H9 (cell line): ENCODE measurements at regions not wholly inside any gene's neighbourhood (a gene's known extent, or its start where the extent isn't known, plus 50 kb on each side); places are given as distances from the start of the nearest gene placed in this dataset.

Experiments
- DNase-seq: peaks from one replicate; pipeline ENCODE4 v3.0.0-alpha.2; 2017
- H2AFZ ChIP-seq: one replicate; pipeline ENCODE4 v1.6.1; 2013; ENCODE audit warnings: mild to moderate bottlenecking, low read length, control low read depth, moderate library complexity
- H2AK5ac ChIP-seq: 2 replicates; pipeline ENCODE4 v1.6.1; 2013; ENCODE audit warnings: low read length, control low read depth, mixed read lengths; ENCODE audit not compliant: insufficient read length
- H2BK120ac ChIP-seq: one replicate; pipeline ENCODE4 v1.6.1; 2013; ENCODE audit warnings: low read depth, mild to moderate bottlenecking, low read length, control low read depth, inconsistent platforms; ENCODE audit not compliant: poor library complexity, severe bottlenecking
- H2BK12ac ChIP-seq: 2 replicates; pipeline ENCODE4 v1.6.1; 2013; ENCODE audit warnings: low read length, control low read depth, mixed read lengths, low read depth; ENCODE audit not compliant: insufficient read length
- H2BK15ac ChIP-seq: 2 replicates; pipeline ENCODE4 v1.6.1; 2013; ENCODE audit warnings: low read depth, low read length, control low read depth
- H2BK20ac ChIP-seq: one replicate; pipeline ENCODE4 v1.6.1; 2013; ENCODE audit warnings: low read depth, mild to moderate bottlenecking, low read length, control low read depth, inconsistent platforms; ENCODE audit not compliant: poor library complexity, severe bottlenecking
- H2BK5ac ChIP-seq: 2 replicates; pipeline ENCODE4 v1.6.1; 2013; ENCODE audit warnings: low read length, control low read depth, mixed read lengths; ENCODE audit not compliant: insufficient read length
- H3K14ac ChIP-seq: 2 replicates; pipeline ENCODE4 v1.6.1; 2013; ENCODE audit warnings: low read length, control low read depth; ENCODE audit not compliant: insufficient read depth
- H3K18ac ChIP-seq: 2 replicates; pipeline ENCODE4 v1.6.1; 2013; ENCODE audit warnings: low read depth, mild to moderate bottlenecking, mixed read lengths, low read length, control low read depth; ENCODE audit not compliant: insufficient read length
- H3K23ac ChIP-seq: 2 replicates; pipeline ENCODE4 v1.6.1; 2013; ENCODE audit warnings: low read length, control low read depth, mixed read lengths, low read depth; ENCODE audit not compliant: insufficient read length
- H3K23me2 ChIP-seq: 2 replicates; pipeline ENCODE4 v1.6.1; 2013; ENCODE audit warnings: low read depth, mild to moderate bottlenecking, mixed read lengths, low read length, control low read depth; ENCODE audit not compliant: insufficient read length, poor library complexity, severe bottlenecking
- H3K27ac ChIP-seq: 2 replicates; pipeline ENCODE4 v1.5.1; 2013; ENCODE audit warnings: low read length, control low read depth, mixed read lengths, low read depth; ENCODE audit not compliant: insufficient read length
- H3K27me3 ChIP-seq: 2 replicates; pipeline ENCODE4 v1.6.1; 2013; ENCODE audit warnings: low read length, control low read depth, inconsistent platforms; ENCODE audit not compliant: insufficient read depth
- H3K4ac ChIP-seq: 2 replicates; pipeline ENCODE4 v1.6.1; 2013; ENCODE audit warnings: low read depth, mild to moderate bottlenecking, control low read depth, inconsistent platforms, low read length, moderate library complexity
- H3K4me1 ChIP-seq: 2 replicates; pipeline ENCODE4 v1.6.1; 2013; ENCODE audit warnings: low read length, control low read depth, inconsistent platforms; ENCODE audit not compliant: insufficient read depth
- H3K4me2 ChIP-seq: 2 replicates; pipeline ENCODE4 v1.6.1; 2013; ENCODE audit warnings: low read length, control low read depth, mixed read lengths; ENCODE audit not compliant: insufficient read length, insufficient read depth
- H3K56ac ChIP-seq: 2 replicates; pipeline ENCODE4 v1.6.1; 2013; ENCODE audit warnings: low read depth, mild to moderate bottlenecking, mixed read lengths, low read length, control low read depth; ENCODE audit not compliant: insufficient read length
- H3K79me1 ChIP-seq: 2 replicates; pipeline ENCODE4 v1.6.1; 2013; ENCODE audit warnings: low read depth, mild to moderate bottlenecking, moderate library complexity, low read length, control low read depth, inconsistent platforms; ENCODE audit not compliant: insufficient read depth, poor library complexity, severe bottlenecking
- H3K79me2 ChIP-seq: 2 replicates; pipeline ENCODE4 v1.6.1; 2013; ENCODE audit warnings: low read length, control low read depth, inconsistent platforms; ENCODE audit not compliant: insufficient read depth
- H3K9ac ChIP-seq: 2 replicates; pipeline ENCODE4 v1.6.1; 2013; ENCODE audit warnings: low read length, control low read depth, mixed read lengths; ENCODE audit not compliant: insufficient read length; ENCODE audit errors: extremely low read depth
- H3K9me3 ChIP-seq: one replicate; pipeline ENCODE4 v1.6.1; 2013; ENCODE audit warnings: low read depth, low read length, inconsistent platforms; ENCODE audit not compliant: control insufficient read depth
- H3T11ph ChIP-seq: one replicate; pipeline ENCODE4 v1.6.1; 2013; ENCODE audit warnings: mild to moderate bottlenecking, low read length, control low read depth, inconsistent platforms
- H4K20me1 ChIP-seq: one replicate; pipeline ENCODE4 v1.6.1; 2013; ENCODE audit not compliant: control insufficient read depth, insufficient read length, insufficient read depth
- H4K5ac ChIP-seq: 2 replicates; pipeline ENCODE4 v1.6.1; 2013; ENCODE audit warnings: low read depth, mild to moderate bottlenecking, mixed read lengths, low read length, control low read depth; ENCODE audit not compliant: insufficient read length
- H4K8ac ChIP-seq: replicated peaks from 2 replicates; pipeline ENCODE4 v1.6.1; 2013; ENCODE audit warnings: low read length, control low read depth, mixed read lengths, low read depth; ENCODE audit not compliant: insufficient read length
- H4K91ac ChIP-seq: 2 replicates; pipeline ENCODE4 v1.6.1; 2013; ENCODE audit warnings: low read depth, mild to moderate bottlenecking, moderate library complexity, mixed read lengths, low read length, control low read depth; ENCODE audit not compliant: insufficient read length
- H3K27ac Mint-ChIP-seq, 3 experiments: 2 replicates in 2 of 3; 3 replicates in 1 of 3; pipeline ENCODE4 v1.8.0; 2020 to 2021; ENCODE audit warnings: mixed read lengths in 3 of 3, mild to moderate bottlenecking in 1 of 3, moderate library complexity in 1 of 3
- H3K27me3 Mint-ChIP-seq: 2 replicates; pipeline ENCODE4 v1.8.0; 2021; ENCODE audit warnings: low read depth, mild to moderate bottlenecking, moderate library complexity, mixed read lengths
- H3K36me3 Mint-ChIP-seq, 3 experiments: 2 replicates in 2 of 3; 3 replicates in 1 of 3; pipeline ENCODE4 v1.8.0; 2020 to 2021; ENCODE audit warnings: low read depth in 3 of 3, mixed read lengths in 3 of 3; ENCODE audit not compliant: insufficient read depth in 1 of 3
- H3K4me1 Mint-ChIP-seq, 2 experiments: 2 replicates each; pipeline ENCODE4 v1.8.0; 2020; ENCODE audit warnings: mixed read lengths in 2 of 2
- H3K4me3 Mint-ChIP-seq, 2 experiments: 2 replicates in 1 of 2; 3 replicates in 1 of 2; pipeline ENCODE4 v1.8.0; 2020 to 2021; ENCODE audit warnings: mild to moderate bottlenecking in 2 of 2, mixed read lengths in 2 of 2, moderate library complexity in 1 of 2
- H3K9me3 Mint-ChIP-seq, 2 experiments: 2 replicates in 1 of 2; 3 replicates in 1 of 2; pipeline ENCODE4 v1.8.0; 2020; ENCODE audit warnings: mild to moderate bottlenecking in 2 of 2, mixed read lengths in 2 of 2, moderate library complexity in 1 of 2
- WGBS: extraction: QIAGEN DNeasy Blood & Tissue Kit; methylation state at CpG from one replicate; pipeline ENCODE4 v1.1.7; 2013; ENCODE audit warnings: missing lambda C conversion rate, low lambda C conversion rate, mixed read lengths; ENCODE audit not compliant: insufficient read length; ENCODE audit errors: extremely low coverage; 5-methylcytosine and 5-hydroxymethylcytosine counted together
- TF ChIP-seq, protein P1 (sequence below): fragments of 200-600 bp; sonication (generic); conservative IDR thresholded peaks from 3 replicates; pipeline ENCODE4 v1.8.0; 2021; ENCODE audit warnings: antibody characterized with exemption, mild to moderate bottlenecking

- Histone ChIP-seq H2AFZ (no peak overlapping the region), H4K8ac (no peak overlapping the region), H3K9me3 (no peaks in the 10 kb centered on the region), H3K79me2 (no peaks in the 10 kb centered on the region), H4K91ac (no peak overlapping the region), H3K27ac (no peak overlapping the region), H3K4me1 (peaks cover 2% of the 10 kb centered on the region; the same call in 1 of the 2 replicates), H3K23me2 (no peaks in the 10 kb centered on the region), H3K9ac (no peak overlapping the region), H4K5ac (no peak overlapping the region), H2BK20ac (no peak overlapping the region), H3K27me3 (no peaks in the 10 kb centered on the region), H3K14ac (no peak overlapping the region), H4K20me1 (no peaks in the 10 kb centered on the region), H3T11ph (no peak overlapping the region), H3K4me2 (no peak overlapping the region), H2BK120ac (no peak overlapping the region), H3K56ac (no peak overlapping the region), H2BK5ac (no peak overlapping the region), H2BK15ac (no peak overlapping the region), H2AK5ac (no peak overlapping the region), H3K23ac (no peak overlapping the region), H3K79me1 (no peaks in the 10 kb centered on the region), H3K18ac (no peak overlapping the region), H2BK12ac (no peak overlapping the region), H3K4ac (no peak overlapping the region)
- H3K27me3 Mint-ChIP-seq = peaks cover 2% of the 10 kb centered on the region
- no peak overlapping the region for H3K27ac Mint-ChIP-seq
- H3K4me3 Mint-ChIP-seq = no peak overlapping the region
- no peak for DNase-seq
- TF ChIP-seq, protein P1, sequence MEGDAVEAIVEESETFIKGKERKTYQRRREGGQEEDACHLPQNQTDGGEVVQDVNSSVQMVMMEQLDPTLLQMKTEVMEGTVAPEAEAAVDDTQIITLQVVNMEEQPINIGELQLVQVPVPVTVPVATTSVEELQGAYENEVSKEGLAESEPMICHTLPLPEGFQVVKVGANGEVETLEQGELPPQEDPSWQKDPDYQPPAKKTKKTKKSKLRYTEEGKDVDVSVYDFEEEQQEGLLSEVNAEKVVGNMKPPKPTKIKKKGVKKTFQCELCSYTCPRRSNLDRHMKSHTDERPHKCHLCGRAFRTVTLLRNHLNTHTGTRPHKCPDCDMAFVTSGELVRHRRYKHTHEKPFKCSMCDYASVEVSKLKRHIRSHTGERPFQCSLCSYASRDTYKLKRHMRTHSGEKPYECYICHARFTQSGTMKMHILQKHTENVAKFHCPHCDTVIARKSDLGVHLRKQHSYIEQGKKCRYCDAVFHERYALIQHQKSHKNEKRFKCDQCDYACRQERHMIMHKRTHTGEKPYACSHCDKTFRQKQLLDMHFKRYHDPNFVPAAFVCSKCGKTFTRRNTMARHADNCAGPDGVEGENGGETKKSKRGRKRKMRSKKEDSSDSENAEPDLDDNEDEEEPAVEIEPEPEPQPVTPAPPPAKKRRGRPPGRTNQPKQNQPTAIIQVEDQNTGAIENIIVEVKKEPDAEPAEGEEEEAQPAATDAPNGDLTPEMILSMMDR = no peak
- WGBS = no CpG with 5 or more reads among the region's 2 CpGs
- peaks cover 22 to 26% of the 10 kb centered on the region in 2 experiments for H3K4me1 Mint-ChIP-seq
- peaks cover 3 to 5% of the 10 kb centered on the region in 2 experiments; a peak in 3 of 5 replicates for H3K9me3 Mint-ChIP-seq
- H3K36me3 Mint-ChIP-seq = no peaks in the 10 kb centered on the region
Observed at GRCh38 chr2:128756365-128756717, 437.7 kb upstream of the HS6ST1 start.
